PC-3 (cell line): ENCODE measurements at regions not wholly inside any gene's neighbourhood (a gene's known extent, or its start where the extent isn't known, plus 50 kb on each side); places are given as distances from the start of the nearest gene placed in this dataset.

ENCODE experiments used
- CTCF ChIP-seq: fragments of 300-600 bp; sonication (generic); conservative IDR thresholded peaks from 2 replicates; pipeline ENCODE4 v1.5.1; 2017; ENCODE audit warnings: antibody characterized with exemption, low read depth, mild to moderate bottlenecking, low read length
- EZH2 ChIP-seq: fragments of 300-600 bp; sonication (generic); IDR thresholded peaks from one replicate; pipeline ENCODE4 v1.6.1; 2017; ENCODE audit warnings: antibody characterized with exemption, mild to moderate bottlenecking, low read length; ENCODE audit not compliant: unreplicated experiment

GRCh38 chr2:66753660-66754059 is 318.7 kb downstream of the MEIS1 start:
- no peak for TF ChIP-seq EZH2
- no peak for TF ChIP-seq CTCF
